ENCODE measurements at regions not wholly inside any gene's neighbourhood (a gene's known extent, or its start where the extent isn't known, plus 50 kb on each side); places are given as distances from the start of the nearest gene placed in this dataset.

DNA sequence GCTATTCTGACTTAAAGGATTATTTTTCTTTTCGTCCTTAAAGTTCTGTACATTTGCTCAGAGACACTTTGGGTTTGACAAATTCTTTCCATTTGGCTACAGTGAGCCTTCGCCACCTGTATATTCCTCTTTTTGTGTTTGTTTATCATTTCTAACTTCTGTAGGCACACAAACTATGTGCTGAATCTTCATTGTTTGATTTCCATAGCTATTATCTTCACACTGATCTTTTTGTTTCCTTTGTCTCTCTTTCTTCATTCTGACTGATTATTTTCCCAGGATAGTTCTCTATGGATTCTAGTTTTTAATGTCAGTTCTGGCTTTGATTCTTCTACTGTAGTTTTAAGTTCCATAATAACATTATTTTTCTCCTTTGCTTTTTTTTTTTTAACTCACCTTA is 350.2 kb downstream of the ZNF521 start:
- Histone ChIP-seq H3K27me3 (no peaks in the 10 kb centered on the region), H3K4me3 (no peak overlapping the region), H3K27ac (no peak overlapping the region), H3K36me3 (replicated peaks in 1 of 2) (no peaks in the 10 kb centered on the region), H3K4me1 (replicated peaks in 1 of 2) (no peaks in the 10 kb centered on the region), H3K9me3 (replicated peaks in 1 of 3) (peaks cover 0 to 8% (median 0%) of the 10 kb centered on the region in 3 donors)
- intact Hi-C loops (cut with DNase I) = no loop called here
- 82 to 94% (median 88%) methylated on average over 2 of the region's 2 CpGs for WGBS, 4 donors
- DNase-seq = no peak
- TF ChIP-seq, protein P1, sequence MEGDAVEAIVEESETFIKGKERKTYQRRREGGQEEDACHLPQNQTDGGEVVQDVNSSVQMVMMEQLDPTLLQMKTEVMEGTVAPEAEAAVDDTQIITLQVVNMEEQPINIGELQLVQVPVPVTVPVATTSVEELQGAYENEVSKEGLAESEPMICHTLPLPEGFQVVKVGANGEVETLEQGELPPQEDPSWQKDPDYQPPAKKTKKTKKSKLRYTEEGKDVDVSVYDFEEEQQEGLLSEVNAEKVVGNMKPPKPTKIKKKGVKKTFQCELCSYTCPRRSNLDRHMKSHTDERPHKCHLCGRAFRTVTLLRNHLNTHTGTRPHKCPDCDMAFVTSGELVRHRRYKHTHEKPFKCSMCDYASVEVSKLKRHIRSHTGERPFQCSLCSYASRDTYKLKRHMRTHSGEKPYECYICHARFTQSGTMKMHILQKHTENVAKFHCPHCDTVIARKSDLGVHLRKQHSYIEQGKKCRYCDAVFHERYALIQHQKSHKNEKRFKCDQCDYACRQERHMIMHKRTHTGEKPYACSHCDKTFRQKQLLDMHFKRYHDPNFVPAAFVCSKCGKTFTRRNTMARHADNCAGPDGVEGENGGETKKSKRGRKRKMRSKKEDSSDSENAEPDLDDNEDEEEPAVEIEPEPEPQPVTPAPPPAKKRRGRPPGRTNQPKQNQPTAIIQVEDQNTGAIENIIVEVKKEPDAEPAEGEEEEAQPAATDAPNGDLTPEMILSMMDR (IDR thresholded peaks at IDR 0.05) = no peak
- no peak for TF ChIP-seq POLR2A (IDR thresholded peaks at IDR 0.05)

DNA sequence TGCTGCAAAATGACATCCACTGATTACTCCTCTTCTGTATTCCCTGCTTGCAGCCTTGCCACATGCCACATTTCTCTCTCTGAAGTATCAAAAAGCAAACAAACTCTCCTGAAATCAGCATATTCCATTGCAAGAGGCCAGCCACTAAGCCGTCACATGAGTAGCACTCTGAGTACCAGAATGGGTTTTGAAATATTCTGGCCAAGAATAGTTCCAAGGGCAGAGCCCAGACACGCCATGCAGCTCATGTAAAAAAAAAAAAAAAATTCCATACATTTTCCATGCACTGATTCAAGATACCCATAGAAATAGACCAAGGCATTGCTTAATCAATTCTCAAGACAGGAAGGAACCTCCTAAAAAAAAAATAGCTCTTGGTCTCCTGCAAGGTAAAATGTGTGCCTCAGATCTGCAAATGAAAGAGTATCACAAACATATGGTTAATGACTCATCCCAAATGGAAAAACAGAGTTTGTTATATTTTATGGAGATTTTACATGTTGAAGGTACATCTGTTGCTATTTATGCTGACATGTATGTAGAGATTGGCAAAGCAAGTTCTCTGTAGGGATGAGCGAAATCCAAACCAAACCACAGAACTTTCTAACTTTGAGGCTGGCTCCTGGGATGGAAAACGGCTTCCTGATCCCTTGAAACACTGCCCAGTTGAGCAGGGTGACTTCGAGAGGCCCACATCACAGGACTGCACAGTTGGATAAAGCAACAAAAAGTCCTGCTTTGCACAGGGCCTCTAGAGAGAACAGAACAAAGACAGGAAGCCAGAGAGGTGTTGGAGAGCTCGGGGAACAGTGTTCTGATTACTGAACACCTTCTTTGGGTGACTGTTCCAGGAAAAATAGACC is 346.2 kb downstream of the ZNF521 start:
- DNase-seq = peak in 1 of 7 donors; percentile 10
- intact Hi-C loops (cut with DNase I) = no loop called here
- H3K36me3 ChIP-seq (replicated peaks in 1 of 2) = no peaks in the 10 kb centered on the region
- no peaks in the 10 kb centered on the region for H3K9me3 ChIP-seq (replicated peaks in 1 of 3)
- no peak overlapping the region for H3K4me3 ChIP-seq
- H3K27ac ChIP-seq = no peak overlapping the region
- H3K27me3 ChIP-seq = no peaks in the 10 kb centered on the region
- H3K4me1 ChIP-seq (replicated peaks in 1 of 2) = no peaks in the 10 kb centered on the region
- TF ChIP-seq, protein P1 (IDR thresholded peaks at IDR 0.05) = no peak
- TF ChIP-seq POLR2A (IDR thresholded peaks at IDR 0.05) = no peak
- 69 to 72% (median 70%) methylated on average over 6 of the region's 6 CpGs for WGBS, 4 donors

DNA sequence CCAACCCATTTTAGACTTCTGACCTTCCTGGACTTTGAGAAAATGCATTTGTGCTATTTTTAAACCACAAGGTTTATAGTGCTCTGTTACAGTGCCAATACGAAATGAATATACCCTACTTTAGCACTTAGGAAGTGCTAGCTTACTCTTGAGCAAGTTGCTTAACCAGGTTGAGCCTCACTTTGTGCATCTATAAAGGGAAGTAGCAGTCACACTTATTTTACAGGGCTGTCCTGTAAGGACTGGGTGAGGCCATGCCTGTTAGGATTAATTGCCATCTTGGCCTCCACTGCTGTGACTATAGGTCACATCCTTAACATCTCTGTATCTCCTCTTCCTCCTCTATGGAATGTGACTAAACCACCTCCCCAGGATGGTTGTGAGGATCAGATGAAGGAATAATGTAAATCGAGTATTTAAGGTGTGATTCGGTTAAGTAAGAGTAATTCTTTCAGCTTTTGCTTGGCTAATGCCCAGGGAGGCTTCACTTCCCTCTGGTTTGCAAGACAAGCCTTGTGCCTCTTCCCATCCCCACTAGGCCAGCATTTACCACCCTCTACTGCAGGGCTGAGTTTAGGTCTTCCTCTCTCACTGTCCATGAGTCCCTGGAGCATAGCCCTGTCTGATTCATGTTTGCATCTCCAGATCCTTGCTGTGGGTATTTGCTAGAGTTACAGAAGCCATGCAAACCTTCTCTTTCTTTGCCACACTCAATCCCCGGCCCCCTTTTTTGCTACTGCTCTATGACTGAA is 341.2 kb downstream of the ZNF521 start:
- H3K27me3 ChIP-seq = no peaks in the 10 kb centered on the region
- no peaks in the 10 kb centered on the region for H3K9me3 ChIP-seq (replicated peaks in 1 of 3)
- no peaks in the 10 kb centered on the region for H3K36me3 ChIP-seq (replicated peaks in 1 of 2)
- intact Hi-C loops (cut with DNase I) = no loop called here
- no peak for DNase-seq
- H3K27ac ChIP-seq = no peak overlapping the region
- WGBS, 4 donors = 75 to 89% (median 82%) methylated on average over 4 of the region's 4 CpGs
- H3K4me1 ChIP-seq (replicated peaks in 1 of 2) = no peaks in the 10 kb centered on the region
- TF ChIP-seq, protein P1 (IDR thresholded peaks at IDR 0.05) = no peak
- no peak for TF ChIP-seq POLR2A (IDR thresholded peaks at IDR 0.05)
- H3K4me3 ChIP-seq = no peak overlapping the region

Small RNAs in the stretch of these regions (small RNA-seq; reads per million reads assigned to genes)
- gene PPIAP57 = 0 reads per million in 2 donors

Data from adrenal gland (tissue), 9 donors.